ENCODE measurements at regions not wholly inside any gene's neighbourhood (a gene's known extent, or its start where the extent isn't known, plus 50 kb on each side); places are given as distances from the start of the nearest gene placed in this dataset.

DNA sequence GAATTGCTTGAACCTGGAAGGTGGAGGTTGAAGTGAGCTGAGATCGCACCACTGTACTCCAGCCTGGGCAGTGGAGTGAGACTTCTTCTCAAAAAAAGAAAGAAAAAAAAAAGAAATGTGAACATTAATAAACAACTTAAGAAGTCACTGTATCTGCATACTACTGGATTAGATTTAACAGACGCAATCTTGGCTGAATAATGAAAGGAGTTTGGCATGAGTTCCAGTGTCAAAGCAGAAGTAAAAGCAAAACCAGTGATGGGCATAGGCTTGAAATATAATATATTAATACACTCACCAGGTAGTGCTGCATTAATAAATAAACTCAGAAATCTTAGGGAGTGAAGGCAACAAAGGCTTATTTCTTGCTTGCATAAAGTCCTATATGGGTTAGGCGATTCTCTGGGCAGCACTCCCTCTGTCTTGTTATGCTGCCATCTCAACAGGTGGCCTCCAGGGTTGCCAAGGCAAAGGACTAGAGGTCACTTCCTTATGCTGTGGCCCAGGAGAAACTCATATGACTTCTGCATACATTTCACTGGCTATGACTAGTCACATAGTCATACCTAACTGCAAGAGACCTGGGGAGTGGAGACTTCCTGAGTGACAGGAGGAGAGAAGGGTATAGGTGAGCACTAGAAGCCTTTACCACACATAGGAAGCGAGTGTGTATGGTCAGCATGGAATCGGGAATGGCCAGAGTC is 296.2 kb upstream of the SPRED2 start:
- H3K27ac ChIP-seq (replicated peaks): no peak overlapping the region
- no peak for DNase-seq (ENCODE audit: low read depth in 1 of 2, low spot score in 1 of 2)
- TF ChIP-seq SPI1 (IDR thresholded peaks at IDR 0.05; ENCODE audit: borderline replicate concordance, low read depth) (no peak), GABPA (IDR thresholded peaks at IDR 0.05; ENCODE audit: low read depth) (no peak), POLR2AphosphoS5 (IDR thresholded peaks at IDR 0.05; ENCODE audit: low read depth) (no peak)
- TF ChIP-seq, protein P1, sequence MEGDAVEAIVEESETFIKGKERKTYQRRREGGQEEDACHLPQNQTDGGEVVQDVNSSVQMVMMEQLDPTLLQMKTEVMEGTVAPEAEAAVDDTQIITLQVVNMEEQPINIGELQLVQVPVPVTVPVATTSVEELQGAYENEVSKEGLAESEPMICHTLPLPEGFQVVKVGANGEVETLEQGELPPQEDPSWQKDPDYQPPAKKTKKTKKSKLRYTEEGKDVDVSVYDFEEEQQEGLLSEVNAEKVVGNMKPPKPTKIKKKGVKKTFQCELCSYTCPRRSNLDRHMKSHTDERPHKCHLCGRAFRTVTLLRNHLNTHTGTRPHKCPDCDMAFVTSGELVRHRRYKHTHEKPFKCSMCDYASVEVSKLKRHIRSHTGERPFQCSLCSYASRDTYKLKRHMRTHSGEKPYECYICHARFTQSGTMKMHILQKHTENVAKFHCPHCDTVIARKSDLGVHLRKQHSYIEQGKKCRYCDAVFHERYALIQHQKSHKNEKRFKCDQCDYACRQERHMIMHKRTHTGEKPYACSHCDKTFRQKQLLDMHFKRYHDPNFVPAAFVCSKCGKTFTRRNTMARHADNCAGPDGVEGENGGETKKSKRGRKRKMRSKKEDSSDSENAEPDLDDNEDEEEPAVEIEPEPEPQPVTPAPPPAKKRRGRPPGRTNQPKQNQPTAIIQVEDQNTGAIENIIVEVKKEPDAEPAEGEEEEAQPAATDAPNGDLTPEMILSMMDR (IDR thresholded peaks at IDR 0.05; ENCODE audit: insufficient read depth, low read length): no peak
- TF ChIP-seq, protein P2, sequence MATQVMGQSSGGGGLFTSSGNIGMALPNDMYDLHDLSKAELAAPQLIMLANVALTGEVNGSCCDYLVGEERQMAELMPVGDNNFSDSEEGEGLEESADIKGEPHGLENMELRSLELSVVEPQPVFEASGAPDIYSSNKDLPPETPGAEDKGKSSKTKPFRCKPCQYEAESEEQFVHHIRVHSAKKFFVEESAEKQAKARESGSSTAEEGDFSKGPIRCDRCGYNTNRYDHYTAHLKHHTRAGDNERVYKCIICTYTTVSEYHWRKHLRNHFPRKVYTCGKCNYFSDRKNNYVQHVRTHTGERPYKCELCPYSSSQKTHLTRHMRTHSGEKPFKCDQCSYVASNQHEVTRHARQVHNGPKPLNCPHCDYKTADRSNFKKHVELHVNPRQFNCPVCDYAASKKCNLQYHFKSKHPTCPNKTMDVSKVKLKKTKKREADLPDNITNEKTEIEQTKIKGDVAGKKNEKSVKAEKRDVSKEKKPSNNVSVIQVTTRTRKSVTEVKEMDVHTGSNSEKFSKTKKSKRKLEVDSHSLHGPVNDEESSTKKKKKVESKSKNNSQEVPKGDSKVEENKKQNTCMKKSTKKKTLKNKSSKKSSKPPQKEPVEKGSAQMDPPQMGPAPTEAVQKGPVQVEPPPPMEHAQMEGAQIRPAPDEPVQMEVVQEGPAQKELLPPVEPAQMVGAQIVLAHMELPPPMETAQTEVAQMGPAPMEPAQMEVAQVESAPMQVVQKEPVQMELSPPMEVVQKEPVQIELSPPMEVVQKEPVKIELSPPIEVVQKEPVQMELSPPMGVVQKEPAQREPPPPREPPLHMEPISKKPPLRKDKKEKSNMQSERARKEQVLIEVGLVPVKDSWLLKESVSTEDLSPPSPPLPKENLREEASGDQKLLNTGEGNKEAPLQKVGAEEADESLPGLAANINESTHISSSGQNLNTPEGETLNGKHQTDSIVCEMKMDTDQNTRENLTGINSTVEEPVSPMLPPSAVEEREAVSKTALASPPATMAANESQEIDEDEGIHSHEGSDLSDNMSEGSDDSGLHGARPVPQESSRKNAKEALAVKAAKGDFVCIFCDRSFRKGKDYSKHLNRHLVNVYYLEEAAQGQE (IDR thresholded peaks at IDR 0.05; ENCODE audit: insufficient replicate concordance, low read depth): no peak
- no peaks in the 10 kb centered on the region for H3K27me3 ChIP-seq (ENCODE audit: insufficient read depth, poor library complexity, severe bottlenecking)
- no peak overlapping the region for H3K4me3 ChIP-seq (replicated peaks; ENCODE audit: insufficient read depth, low read length)

DNA sequence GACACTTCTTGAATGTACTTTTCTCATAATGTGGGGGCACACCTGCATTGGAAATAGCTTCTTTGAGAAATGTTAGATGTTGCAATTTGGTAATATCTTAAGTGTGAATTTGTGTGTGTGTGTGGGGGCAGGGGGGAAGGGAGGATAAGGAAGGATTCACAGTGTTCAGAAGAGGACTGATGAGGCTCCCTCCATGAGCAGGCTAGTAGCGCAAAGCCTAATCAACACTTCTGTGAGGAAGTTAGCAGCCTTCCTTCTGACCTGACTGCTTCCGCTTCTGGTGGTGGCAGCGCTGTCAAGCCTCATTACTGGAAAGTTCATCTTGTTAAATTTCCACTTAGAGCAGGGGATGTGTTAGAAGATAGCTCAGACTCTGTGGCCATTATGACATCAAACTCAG is 295.4 kb upstream of the SPRED2 start:
- no peak overlapping the region for H3K27ac ChIP-seq (replicated peaks)
- no peak overlapping the region for H3K4me3 ChIP-seq (replicated peaks; ENCODE audit: insufficient read depth, low read length)
- TF ChIP-seq POLR2AphosphoS5 (IDR thresholded peaks at IDR 0.05; ENCODE audit: low read depth): no peak
- TF ChIP-seq SPI1 (IDR thresholded peaks at IDR 0.05; ENCODE audit: borderline replicate concordance, low read depth): peak; percentile 26; the same call in 1 of the 2 replicates
- DNase-seq (ENCODE audit: low read depth in 1 of 2, low spot score in 1 of 2): peak in 1 of 2 experiments; percentile 3
- H3K27me3 ChIP-seq (ENCODE audit: insufficient read depth, poor library complexity, severe bottlenecking): no peaks in the 10 kb centered on the region

DNA sequence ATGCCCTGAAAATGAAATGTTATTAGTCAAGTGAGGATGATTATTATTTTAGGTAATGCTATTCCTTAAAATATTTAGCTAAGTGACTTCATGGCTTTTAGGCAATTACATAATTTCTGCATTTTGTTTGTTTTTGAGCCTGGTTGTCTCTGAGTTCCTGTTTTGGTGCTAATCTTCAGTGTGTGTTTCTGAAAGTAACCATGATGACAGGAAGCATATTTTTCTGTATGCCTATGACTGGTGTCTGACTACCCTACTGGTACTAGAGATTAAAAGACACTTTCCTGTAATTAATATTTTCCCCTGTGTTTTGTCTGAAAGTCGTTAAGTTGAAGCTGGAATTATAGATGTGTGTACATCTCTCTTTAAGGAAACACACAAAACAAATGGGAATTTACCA is 295.0 kb upstream of the SPRED2 start:
- Histone ChIP-seq H3K4me3 (replicated peaks; ENCODE audit: insufficient read depth, low read length) (no peak overlapping the region), H3K27me3 (ENCODE audit: insufficient read depth, poor library complexity, severe bottlenecking) (no peaks in the 10 kb centered on the region), H3K27ac (replicated peaks) (no peak overlapping the region)
- no peak for DNase-seq (ENCODE audit: low read depth in 1 of 2, low spot score in 1 of 2)
- TF ChIP-seq POLR2AphosphoS5 (IDR thresholded peaks at IDR 0.05; ENCODE audit: low read depth): no peak
- no peak; the same call in 1 of the 2 replicates for TF ChIP-seq SPI1 (IDR thresholded peaks at IDR 0.05; ENCODE audit: borderline replicate concordance, low read depth)
- TF ChIP-seq, protein P1 (IDR thresholded peaks at IDR 0.05; ENCODE audit: insufficient read depth, low read length): no peak
- TF ChIP-seq, protein P2 (IDR thresholded peaks at IDR 0.05; ENCODE audit: insufficient replicate concordance, low read depth): no peak
- no peak for TF ChIP-seq GABPA (IDR thresholded peaks at IDR 0.05; ENCODE audit: low read depth)

DNA sequence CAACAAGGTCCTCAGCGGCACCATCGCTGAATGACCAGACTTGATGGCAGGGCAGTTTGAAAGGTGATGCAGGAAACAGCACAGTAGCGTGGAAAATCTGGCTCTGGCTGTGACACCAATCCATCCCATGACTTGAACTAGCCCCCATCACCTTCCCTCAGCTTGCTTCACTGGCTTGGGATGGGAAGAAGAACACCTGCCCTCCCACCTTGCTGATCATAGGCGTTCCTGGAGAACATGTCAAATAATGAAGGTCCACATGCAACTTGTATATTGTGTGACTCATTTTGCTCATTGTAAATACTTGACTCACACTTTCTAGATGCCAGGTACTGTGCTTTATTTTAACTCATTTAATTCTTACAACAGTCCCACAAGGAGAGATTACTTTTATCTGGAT is 292.4 kb upstream of the SPRED2 start:
- no peak overlapping the region for H3K27ac ChIP-seq (replicated peaks)
- peaks cover 2% of the 10 kb centered on the region for H3K27me3 ChIP-seq (ENCODE audit: insufficient read depth, poor library complexity, severe bottlenecking)
- no peak for DNase-seq (ENCODE audit: low read depth in 1 of 2, low spot score in 1 of 2)
- TF ChIP-seq, protein P1 (IDR thresholded peaks at IDR 0.05; ENCODE audit: insufficient read depth, low read length): no peak
- TF ChIP-seq POLR2AphosphoS5 (IDR thresholded peaks at IDR 0.05; ENCODE audit: low read depth) (no peak), SPI1 (IDR thresholded peaks at IDR 0.05; ENCODE audit: borderline replicate concordance, low read depth) (no peak), GABPA (IDR thresholded peaks at IDR 0.05; ENCODE audit: low read depth) (no peak)
- TF ChIP-seq, protein P2 (IDR thresholded peaks at IDR 0.05; ENCODE audit: insufficient replicate concordance, low read depth): no peak
- no peak overlapping the region for H3K4me3 ChIP-seq (replicated peaks; ENCODE audit: insufficient read depth, low read length)

All from HL-60 (cell line).